ENCODE measurements at regions not wholly inside any gene's neighbourhood (a gene's known extent, or its start where the extent isn't known, plus 50 kb on each side); places are given as distances from the start of the nearest gene placed in this dataset.

DNA sequence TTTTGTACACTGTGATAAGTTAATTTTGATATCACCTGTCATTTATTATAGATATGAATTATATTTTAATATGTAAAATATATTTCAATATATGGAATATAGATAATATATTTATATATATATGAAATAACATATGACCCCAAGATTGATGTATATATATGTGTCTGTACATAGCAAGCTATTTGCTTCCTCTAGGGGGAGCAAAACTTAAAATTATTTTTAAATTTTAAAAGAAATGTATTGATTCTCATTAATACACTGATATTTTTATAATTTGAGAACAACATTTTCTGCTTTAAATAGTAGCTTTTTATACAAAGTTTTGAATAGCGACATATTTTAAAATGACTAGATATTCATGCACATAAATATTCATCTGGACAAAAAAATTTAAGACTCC lies 272.0 kb downstream of the DMRTA1 start:
- TF ChIP-seq, protein P1, sequence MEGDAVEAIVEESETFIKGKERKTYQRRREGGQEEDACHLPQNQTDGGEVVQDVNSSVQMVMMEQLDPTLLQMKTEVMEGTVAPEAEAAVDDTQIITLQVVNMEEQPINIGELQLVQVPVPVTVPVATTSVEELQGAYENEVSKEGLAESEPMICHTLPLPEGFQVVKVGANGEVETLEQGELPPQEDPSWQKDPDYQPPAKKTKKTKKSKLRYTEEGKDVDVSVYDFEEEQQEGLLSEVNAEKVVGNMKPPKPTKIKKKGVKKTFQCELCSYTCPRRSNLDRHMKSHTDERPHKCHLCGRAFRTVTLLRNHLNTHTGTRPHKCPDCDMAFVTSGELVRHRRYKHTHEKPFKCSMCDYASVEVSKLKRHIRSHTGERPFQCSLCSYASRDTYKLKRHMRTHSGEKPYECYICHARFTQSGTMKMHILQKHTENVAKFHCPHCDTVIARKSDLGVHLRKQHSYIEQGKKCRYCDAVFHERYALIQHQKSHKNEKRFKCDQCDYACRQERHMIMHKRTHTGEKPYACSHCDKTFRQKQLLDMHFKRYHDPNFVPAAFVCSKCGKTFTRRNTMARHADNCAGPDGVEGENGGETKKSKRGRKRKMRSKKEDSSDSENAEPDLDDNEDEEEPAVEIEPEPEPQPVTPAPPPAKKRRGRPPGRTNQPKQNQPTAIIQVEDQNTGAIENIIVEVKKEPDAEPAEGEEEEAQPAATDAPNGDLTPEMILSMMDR (conservative IDR thresholded peaks at IDR 0.05 in 1 of 2, IDR thresholded peaks at IDR 0.05 in 1 of 2; ENCODE audit: extremely low read depth in 1 of 2, insufficient read depth in 1 of 2, low read depth in 1 of 2, low read length in 2 of 2) = peak; percentile 8 to 25
- TF ChIP-seq EZH2 (IDR thresholded peaks at IDR 0.05; ENCODE audit: borderline replicate concordance, low read length) = no peak
